Fibroblast of skin of left biceps (primary cell): ENCODE measurements at regions not wholly inside any gene's neighbourhood (a gene's known extent, or its start where the extent isn't known, plus 50 kb on each side); places are given as distances from the start of the nearest gene placed in this dataset.

ENCODE experiments used
- DNase-seq, 2 experiments: peaks; one replicate each; pipeline ENCODE4 v3.0.0-alpha.2; 2013; ENCODE audit warnings: low read depth in 2 of 2

DNA sequence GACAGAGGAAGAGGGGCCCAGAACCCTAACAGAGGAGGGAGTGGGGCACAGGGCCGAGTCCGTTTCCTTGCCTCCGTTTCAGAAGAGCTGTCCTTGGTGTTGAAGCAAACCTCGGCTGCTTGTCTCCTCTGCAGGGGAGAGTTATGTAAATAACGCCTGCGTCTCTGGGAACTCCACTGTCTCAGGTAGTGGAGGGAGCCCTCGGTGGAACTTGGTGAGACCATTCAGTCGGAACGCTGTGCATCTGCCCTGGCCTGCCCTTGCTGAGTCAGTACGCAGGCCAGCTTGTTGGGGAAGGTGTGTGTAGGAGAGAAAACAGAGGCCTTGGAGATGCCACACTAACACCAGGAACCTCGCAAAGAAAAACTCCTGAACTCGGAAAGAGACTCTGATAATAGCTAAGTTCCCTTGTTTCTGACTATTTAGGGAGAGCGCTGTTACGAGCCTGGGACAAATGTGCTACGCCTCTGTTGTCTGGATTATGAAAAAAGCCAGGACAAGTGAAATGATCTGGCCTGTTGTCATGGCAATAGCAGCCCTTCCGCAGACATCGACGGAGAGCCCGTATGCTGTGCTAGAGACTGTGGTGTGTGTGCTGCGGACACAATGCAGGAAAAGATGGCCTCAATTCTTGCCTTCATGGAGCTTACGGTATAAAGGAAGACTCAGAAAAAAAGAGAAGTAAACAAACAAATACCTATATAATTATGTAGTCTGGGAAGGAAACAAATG lies 94.6 kb upstream of the AKT3 start:
- no peak for DNase-seq

DNA sequence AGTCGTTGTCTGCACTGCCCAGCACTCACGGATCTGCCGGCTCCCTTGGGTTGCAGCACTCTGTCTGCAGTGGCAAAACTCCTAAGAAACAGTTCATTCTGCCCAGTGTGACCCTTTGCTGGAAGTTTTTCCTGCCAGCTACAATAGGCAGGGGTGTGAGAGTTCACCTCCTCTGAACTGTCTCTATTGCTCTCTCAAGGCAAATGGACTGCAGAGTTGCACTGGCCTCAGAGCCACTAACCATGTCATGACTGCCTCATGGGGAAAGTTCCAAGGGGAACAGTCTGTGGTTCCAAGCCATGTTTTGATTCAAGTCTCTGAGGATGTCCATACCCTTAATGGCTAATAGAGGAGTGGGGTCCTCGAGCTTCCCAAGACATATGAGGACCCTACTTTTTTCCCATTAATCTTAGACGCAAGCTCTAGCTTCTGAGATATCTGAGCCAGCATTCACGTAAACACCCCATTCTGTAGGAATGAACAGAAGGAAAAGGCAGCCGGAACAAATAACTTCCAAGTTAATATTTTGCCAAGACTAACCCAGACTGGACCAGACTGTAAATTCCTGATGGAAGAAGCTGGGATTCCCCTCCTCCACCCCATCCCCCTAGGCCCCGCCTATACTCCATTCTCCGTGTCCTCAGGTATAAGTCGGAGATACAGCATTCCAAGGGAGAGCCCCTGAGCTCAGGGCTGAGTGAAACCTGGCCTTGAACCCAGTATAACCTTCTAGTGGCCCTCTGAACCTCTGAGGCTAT lies 93.8 kb upstream of the AKT3 start:
- no peak for DNase-seq

DNA sequence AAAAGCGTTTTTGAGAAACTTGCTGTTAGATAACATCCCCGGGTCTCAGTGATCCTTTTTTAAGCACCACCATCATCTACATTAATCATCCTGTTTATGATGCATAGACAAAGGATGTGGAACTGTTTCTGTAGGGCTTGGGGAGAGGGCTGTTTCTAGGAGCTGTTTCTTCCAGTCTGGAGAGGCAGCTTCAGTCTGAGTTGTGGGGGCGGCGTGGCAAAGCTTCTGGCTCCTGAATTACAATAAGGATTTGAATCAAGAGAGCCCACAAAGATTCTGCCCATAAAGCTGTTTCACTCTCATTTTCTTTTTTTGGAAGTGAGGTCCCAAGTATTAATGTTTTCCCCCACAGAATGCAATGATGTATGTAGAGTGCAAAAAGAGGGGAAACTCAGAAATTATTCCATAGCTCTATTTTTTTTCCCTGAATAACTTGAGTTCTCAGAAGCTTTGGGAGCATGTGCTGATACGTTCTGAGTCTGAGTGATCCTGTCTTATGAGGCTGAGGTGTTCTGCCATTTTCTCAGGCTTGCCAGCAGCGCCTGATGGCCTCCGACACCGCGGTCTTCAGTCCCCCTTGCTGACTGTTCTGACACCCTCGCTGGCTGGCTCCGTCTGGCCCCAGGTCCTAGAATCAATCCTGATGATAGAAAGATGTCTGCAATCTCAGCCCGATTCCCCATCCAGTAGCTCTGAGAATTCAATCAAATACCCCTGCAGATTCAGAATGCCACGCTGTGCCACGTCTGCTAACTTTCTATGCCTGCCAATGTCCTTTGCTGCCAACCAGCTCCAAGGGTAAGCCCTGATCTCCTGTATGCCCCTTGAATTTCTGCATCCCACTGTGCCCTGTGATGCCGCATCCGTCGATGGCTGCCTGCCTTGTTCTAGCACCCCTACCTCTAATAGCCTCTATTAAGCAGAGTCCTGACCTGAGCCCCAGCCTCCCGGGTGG lies 92.4 kb upstream of the AKT3 start:
- DNase-seq: no peak

DNA sequence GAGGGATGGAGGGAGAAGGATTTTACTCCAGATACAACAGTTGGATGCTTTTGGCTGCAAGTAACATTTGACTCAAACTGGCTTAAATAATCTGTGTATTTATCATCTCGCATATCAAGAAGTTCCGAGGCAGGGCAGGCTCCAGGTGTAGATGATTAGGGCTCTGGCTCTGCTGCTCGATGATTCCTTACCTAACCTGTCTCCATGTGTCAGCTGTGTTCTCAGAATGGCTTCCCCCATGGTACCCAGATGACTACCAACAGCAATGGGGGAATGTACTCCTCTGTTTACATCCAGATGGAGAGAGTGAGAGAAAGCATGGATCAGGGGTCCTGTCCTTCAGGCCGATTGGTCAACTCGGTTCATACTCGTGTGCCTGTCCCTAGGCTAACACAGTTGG lies 90.4 kb upstream of the AKT3 start:
- DNase-seq: no peak

DNA sequence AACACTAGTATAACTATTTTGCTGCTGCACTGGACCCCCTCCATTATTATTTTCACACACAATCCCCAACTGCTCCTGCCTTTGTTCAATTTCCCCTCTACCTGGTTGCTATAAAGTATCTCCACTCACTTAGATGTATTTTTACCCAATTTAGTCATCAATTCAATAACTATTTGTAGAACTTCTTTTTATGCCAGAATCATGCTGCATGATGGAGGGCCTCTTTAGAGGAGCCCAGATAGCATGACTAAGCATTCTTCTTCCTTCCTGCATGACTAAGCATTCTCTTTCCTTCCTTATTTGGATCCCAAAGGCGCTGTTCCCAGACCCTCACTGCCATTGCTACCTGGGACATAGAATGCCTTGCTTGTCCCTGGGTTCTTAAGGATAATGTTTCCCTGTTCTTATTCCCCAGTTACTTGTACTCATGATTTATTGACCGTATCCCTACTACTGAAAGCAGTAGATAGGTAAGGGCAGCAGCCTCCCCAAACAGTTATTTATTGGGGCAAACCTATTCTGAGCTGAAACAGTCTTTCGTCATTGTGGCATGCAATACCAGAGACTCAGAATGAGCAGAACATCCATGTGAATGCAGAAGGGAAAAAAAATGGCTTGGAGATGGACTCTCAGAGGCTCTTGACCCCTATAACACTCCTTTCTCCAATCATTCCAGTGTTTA lies 89.3 kb upstream of the AKT3 start:
- no peak for DNase-seq

DNA sequence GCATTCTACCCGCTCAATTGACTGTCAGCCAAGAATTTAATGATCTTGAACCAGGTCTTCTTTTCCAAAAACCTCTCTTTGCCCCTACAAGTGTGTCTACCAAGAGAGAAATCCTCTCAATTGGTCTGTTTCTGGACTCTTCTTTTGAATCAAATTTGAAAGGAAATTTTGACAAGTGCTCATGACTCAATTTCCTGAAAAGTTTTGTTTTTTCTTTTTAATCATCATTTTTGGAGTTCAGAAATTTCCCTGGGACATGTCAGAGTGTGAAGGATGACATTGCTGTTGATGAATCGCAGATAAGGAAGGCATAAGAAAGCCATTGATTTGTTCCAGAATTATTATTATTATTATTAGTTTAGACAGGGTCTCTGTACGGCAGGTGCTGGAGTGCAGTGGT lies 88.2 kb upstream of the AKT3 start:
- DNase-seq: no peak

DNA sequence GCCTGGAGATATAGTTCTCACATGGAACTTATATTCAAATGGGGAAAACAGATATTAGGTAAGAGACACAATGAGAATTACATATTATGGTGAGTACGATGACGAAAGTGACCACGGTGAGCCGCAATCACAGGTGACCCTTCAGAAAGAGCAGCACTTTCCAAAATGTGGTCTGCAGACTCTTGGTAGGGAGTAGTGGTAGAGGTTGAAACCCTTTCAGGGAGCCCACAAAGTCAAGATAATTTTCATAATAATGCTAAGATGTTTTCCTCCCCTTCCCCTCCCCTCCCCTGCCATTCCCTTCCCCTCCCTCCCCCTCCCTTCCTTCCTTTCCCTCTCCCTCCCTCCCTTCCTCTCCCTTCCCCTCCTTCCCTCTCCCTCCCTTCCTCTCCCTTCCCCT lies 83.5 kb upstream of the AKT3 start:
- DNase-seq: no peak

DNA sequence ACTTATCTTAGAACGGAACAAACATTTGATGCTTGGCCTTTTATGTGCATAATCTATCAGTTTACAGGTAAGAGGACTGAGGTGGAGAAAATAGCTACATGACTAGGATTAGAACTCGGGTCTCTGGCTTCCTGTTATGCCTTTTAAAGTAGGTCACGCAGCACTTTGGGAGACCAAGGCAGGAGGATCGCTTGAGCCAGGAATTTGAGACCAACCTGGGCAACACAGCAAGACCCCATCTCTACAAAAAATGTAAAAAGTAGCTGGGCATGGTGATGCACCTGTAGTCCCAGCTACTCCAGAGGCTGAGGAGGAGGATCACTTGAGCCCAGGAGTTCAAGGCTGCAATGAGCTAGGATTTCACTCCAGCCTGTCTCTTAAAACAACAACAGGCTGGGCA lies 81.9 kb upstream of the AKT3 start:
- no peak for DNase-seq

DNA sequence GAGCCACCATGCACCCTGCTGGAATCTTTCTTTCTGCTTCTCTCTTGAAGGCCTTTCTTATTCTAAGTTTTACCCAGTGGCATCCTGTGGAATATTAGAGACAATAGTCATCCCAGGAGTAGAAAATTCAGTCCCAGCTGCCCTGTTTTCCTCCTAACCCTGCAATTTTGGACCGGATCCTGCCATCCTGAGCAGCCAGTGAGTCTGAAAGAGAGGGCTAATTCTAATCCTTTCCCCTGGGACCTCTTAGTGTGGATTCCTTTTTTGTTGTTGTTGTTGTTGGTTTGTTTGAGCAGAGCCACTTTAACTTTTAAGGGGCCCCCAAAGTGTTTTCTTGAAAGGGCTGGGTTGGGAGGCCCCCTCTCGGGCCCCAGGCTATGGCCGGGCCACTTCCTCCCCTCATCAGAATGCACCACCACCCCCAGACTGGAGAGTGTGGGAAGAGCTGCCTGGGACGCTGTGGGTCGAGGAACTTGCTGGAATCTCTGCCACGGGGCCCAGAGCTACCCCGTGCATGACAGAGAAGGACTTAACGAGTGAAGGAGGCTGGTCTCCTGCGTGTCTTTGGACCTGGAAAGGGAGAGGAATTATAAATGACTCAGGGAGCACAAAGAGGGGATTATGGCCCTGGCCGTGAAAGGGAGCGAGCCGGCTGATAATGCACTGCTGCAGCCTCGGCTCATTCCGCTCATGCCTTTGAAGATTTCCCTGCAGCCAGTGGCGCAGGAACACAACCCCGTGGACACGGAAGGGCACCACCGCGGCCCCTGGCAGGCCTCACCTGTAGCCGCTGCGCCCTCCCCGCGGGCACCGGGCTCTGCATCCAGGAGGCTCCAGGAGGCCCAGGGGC lies 81.0 kb upstream of the AKT3 start:
- DNase-seq: no peak

DNA sequence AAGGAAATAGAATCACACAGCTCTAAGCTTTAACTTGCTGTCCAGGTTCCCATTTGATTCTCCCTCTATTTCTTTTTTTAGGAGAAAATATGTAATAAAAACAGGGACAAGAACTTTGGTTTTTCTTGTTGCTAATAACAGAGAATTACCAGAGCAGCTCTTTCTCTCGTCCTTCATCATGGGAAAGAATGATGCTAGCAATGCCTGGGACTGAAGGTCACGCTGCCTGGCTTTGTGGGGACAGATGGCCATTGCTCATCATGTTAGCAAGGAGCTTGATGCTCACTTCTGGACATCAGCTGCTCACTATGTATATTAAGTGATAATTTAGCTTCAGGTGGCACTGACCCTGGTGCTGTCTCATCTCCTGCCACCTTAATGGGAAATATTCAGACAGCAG lies 77.3 kb upstream of the AKT3 start:
- no peak for DNase-seq

DNA sequence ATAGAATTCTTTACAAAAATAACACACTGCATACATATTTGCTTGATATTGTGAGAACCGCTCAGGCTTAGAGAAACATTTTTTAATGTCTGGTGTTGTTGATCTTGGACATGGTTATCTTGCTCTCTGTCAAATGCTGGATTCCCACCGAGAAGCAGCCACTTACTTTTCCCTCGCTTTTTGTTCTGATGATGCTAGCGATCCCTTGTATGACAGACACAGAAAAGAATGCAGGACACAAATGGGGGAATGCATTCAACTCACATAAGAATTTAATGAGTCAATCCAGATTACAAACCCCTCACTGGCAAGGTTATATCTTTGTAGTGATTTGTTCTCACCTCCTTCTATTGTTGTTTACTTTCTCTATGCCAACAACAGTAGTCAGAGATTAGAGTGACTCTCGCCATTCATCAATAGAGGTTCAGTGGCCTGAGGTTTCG lies 76.8 kb upstream of the AKT3 start:
- peak; percentile 92 for DNase-seq

DNA sequence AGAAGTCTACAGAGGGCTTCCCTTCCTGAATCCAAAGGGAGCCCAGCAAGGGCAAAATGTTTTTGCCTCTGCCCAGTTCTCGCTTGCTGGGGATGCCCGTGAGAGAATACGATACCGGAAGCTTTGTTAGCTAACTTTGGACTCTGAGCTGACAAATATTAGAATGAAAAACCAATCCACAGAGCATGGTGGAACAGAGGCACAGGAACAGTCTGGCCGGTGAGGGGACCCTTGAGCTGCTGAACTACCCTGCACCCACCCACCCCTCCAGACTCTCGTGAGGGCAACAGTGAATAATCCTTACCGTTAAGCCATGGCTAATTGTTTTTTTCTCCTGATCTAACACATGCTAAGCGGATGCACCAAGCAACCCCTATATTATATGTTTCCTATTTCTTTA lies 76.3 kb upstream of the AKT3 start:
- DNase-seq: no peak

DNA sequence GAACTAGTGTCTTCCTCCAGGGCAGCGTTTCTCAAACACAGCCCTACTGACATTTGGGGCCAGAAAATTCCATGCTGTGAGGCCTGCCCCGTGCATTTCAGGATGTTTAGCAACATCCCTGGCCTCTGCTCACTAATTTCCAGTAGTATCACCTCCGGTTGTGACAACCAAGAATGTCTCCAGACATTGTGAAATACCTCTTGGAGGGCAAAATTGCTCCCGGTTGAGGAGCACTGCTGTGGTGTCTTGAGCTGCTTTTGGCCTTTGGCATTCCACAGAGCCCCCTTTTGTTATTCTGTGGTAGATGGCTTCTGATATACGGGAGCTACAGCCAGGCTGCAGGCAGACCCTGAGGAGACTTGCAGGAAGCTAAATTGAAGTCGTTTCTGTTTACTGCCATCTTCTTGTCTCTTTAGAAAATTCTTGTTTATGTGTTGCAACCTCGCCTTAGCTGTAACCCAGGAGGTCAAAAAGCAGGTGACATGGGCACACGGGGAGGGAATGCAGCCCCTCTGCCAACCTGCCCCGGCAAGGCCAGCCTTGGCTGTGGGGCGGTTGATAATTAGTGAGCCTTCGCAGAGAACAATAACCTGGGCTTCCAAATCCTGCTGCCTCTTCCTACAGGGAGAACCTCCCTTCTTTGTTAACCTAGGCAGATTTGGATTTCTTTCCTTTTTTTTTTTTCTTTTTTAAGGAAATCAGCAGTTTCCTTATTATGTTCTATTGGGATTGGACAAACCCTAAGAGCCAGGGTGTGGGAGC lies 74.7 kb upstream of the AKT3 start:
- DNase-seq: no peak

DNA sequence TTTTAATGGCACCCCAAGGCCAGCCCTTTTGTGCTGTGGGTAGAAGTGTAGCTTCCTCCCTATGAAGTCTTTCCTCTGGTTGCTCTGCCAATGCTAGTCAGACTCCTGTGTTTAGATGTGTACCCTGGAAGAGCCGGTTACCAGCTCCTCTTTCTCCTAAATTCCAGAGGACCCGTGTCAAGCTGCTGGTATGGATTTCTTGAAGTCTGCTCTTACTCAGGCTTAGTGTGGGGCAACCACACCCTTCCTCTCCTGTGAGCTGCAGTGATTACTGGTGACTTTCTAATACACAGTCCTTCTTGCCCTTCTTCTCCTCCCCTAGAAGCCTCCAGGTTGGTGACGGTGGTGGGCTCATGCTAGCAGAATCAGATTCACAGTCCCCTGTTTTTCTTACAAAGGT lies 74.1 kb upstream of the AKT3 start:
- peak in 1 of 2 experiments; percentile 36 for DNase-seq

DNA sequence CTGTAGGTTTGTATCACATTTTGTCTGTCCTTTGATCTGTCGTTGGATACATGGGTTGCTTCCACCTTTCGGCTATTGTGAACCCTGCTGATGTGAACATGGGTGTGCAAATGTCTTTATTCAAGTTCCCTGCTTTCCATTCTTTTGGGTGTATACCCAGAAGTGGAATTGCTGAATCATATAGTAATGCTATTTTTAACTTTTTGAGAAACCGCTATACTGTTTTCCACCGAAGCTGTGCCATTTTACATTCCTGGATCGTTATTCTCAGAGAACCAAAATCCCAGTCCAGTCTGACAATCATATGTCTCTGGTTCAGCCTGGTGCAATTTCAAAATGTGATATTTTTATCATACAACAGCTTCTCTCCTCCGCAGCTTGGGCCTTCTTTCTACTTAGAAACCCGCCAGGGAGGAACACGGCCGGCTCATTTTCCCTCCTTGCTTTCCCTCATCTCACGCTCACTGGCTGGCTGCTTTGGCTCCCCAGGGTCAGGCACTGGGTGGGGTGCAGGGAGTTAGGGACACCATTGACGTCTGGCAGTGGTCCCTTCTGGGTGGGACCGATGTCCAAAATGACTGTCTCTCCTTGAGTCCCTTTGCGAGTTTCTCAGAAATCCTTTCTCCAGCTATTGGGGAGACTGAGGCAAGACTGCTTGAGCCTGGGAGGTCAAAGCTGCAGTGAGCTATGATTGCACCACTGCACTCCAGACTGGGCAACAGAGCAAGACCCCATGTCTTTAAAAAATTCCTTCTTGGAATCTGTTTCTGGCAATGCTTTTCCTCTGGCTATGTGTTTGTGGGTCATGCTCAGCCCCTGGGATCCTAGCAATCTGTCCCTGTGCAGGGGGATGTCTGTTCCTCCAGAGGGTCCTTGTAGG lies 73.5 kb upstream of the AKT3 start:
- no peak for DNase-seq

DNA sequence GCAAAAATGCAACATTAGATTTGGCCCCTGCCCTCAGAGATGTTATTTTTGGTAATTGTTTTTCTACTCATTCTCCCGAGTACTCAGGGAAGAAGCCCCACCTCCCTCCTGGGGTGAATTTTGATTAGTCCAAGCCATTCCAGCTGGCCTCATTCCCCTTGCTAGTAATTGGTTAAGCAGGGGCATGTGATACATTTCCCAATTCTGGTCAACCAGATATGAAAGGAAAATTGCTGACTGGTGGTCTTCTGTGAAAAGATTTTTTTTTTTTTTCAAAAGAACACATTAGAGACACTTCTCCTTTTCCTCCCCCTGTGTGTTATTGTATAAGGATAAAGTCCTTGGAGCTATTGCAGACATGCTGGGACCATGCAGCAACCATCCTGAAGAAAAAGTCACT lies 71.1 kb upstream of the AKT3 start:
- no peak for DNase-seq

DNA sequence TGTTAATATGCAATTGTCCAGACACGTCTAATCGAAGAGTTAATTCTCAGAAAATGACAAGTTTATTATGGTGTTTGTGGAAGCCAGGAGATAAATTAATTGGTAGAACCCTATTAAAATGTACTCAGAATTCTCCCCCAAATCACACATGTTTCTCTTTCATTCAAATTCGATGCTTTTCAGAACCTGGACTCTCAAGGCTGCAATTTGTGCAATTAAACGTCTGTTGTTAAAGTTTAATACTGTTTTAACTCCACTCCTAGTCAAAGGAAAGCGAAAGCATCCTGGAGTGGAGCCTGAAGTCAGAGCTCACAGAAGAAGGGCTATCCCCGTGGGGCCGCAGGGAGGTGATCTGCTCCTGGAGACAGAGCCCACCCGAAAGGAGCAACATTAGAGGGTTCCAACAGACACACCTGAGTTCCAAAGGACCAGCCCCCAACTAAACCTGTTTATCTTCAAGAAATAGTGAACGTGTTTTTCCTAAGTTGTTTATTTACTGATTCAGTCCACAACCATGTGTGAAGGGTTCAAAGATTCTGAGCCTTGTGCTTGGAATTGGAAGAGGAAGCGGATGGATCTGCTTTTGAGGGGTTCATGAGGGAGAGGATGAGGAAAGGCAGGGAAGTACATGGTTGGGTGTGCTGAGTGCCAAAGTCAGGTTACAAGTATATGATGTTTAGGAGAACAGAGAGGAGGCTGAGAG lies 68.0 kb upstream of the AKT3 start:
- no peak for DNase-seq

DNA sequence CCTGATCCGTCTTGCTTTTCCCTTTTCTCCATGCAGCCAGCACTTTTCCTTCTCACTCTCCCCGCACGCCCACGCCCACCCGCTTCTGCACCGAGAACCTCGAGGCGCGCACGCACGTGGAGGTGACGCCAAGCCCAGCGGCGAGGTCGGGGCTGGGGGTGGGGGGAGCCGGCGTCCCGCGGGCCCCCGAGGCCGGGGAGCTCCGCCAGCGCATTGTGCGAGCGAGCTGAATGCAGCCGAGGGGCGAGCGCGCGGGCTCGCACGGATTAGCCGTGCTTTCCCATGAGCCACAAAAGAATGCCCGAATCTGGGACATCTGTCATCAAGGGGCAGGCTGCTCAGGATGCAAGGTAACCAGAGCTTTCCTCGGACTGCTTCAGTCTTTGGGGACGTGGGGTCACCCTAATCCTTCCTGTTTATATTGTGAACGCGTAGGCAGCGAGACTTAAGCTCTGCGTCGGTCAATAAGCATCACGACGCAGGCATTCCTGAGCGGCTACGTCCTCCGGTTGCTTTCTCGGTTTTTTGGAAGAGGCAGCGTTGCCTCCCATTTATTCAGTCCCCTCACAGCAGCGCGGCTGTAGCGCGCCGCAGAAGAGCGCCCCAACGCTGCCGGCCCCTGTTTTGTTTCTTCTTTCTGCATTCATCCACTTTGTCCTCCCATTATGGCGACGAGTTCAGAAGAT lies 67.3 kb upstream of the AKT3 start:
- peak; percentile 44 for DNase-seq
